Right ventricle myocardium superior (tissue), 1 donor: ENCODE measurements at regions not wholly inside any gene's neighbourhood (a gene's known extent, or its start where the extent isn't known, plus 50 kb on each side); places are given as distances from the start of the nearest gene placed in this dataset.

Experiments
- ATAC-seq: fragments of 200-7000 bp; cut with Tn5 transposase; one replicate; pipeline ENCODE4 v1.9.1; 2020; ENCODE audit warnings: mild to moderate bottlenecking; ENCODE audit not compliant: poor library complexity
- DNase-seq: peaks from one replicate; pipeline ENCODE4 v3.0.0-alpha.2; 2020
- intact Hi-C: fragments of 100-400 bp; cut with DNase I; formaldehyde crosslinking; loops from one replicate; pipeline ENCODE4 v1.11.2; 2022
- donor health status: DM: no; HTN: yes; CAD: no; lungs with severe emphysema.

- intact Hi-C loops, result no loop called here
- no peak for ATAC-seq
- no peak for DNase-seq
Observed at GRCh38 chr5:57863661-57864060, 381.1 kb upstream of the ACTBL2 start.

GRCh38 chr5:57862942-57863341, 380.3 kb upstream of the ACTBL2 start:
- DNase-seq, result no peak
- intact Hi-C loops, result no loop called here
- peak; percentile 37 for ATAC-seq

- intact Hi-C loops, result no loop called here
- DNase-seq, result no peak
Observed at GRCh38 chr5:57862471-57862911, 379.9 kb upstream of the ACTBL2 start.

GRCh38 chr5:57859626-57860025, 377.0 kb upstream of the ACTBL2 start:
- intact Hi-C loops, result no loop called here
- DNase-seq, result no peak
- ATAC-seq, result no peak

More at GRCh38 chr5:57862471-57862911, 379.9 kb upstream of the ACTBL2 start:
- peak; percentile 94 for ATAC-seq

GRCh38 chr5:57858905-57859304, 376.3 kb upstream of the ACTBL2 start:
- intact Hi-C loops, result no loop called here
- ATAC-seq (peak; percentile 34), DNase-seq (no peak)

- intact Hi-C loops, result no loop called here
- DNase-seq, result no peak
- no peak for ATAC-seq
Observed at GRCh38 chr5:57857696-57858095, 375.1 kb upstream of the ACTBL2 start.

- intact Hi-C loops, result no loop called here
- no peak for ATAC-seq
- DNase-seq, result no peak
Observed at GRCh38 chr5:57855831-57856230, 373.2 kb upstream of the ACTBL2 start.

- no peak for DNase-seq
- ATAC-seq, result peak; percentile 34
- intact Hi-C loops, result no loop called here
Observed at GRCh38 chr5:57853929-57854697, 371.5 kb upstream of the ACTBL2 start.

- intact Hi-C loops, result no loop called here
- no peak for ATAC-seq
- no peak for DNase-seq
Observed at GRCh38 chr5:57850109-57850508, 367.5 kb upstream of the ACTBL2 start.

GRCh38 chr5:57845025-57845424, 362.4 kb upstream of the ACTBL2 start:
- ATAC-seq (no peak), DNase-seq (no peak)
- intact Hi-C loops, result no loop called here

- ATAC-seq (peak; percentile 27), DNase-seq (peak; percentile 45)
- intact Hi-C loops, result no loop called here
Observed at GRCh38 chr5:57844410-57844809, 361.8 kb upstream of the ACTBL2 start.

GRCh38 chr5:57843059-57843367, 360.4 kb upstream of the ACTBL2 start:
- intact Hi-C loops, result no loop called here
- no peak for DNase-seq
- no peak for ATAC-seq

GRCh38 chr5:57842364-57843058, 359.9 kb upstream of the ACTBL2 start:
- ATAC-seq, result no peak
- DNase-seq, result no peak
- intact Hi-C loops, result no loop called here

GRCh38 chr5:57841676-57842363, 359.2 kb upstream of the ACTBL2 start:
- intact Hi-C loops, result no loop called here
- ATAC-seq (no peak), DNase-seq (no peak)

- ATAC-seq (no peak), DNase-seq (no peak)
- intact Hi-C loops, result no loop called here
Observed at GRCh38 chr5:57839437-57840079, 356.9 kb upstream of the ACTBL2 start.

GRCh38 chr5:57839025-57839424, 356.4 kb upstream of the ACTBL2 start:
- DNase-seq (no peak), ATAC-seq (no peak)
- intact Hi-C loops, result no loop called here

GRCh38 chr5:57836921-57837320, 354.3 kb upstream of the ACTBL2 start:
- DNase-seq (no peak), ATAC-seq (no peak)
- intact Hi-C loops, result no loop called here

GRCh38 chr5:57836331-57836730, 353.7 kb upstream of the ACTBL2 start:
- DNase-seq (no peak), ATAC-seq (no peak)
- intact Hi-C loops, result no loop called here

- DNase-seq (no peak), ATAC-seq (no peak)
- intact Hi-C loops, result no loop called here
Observed at GRCh38 chr5:57834829-57835608, 352.4 kb upstream of the ACTBL2 start.
